Astrocyte (in vitro differentiated cells and primary cell): ENCODE measurements at regions not wholly inside any gene's neighbourhood (a gene's known extent, or its start where the extent isn't known, plus 50 kb on each side); places are given as distances from the start of the nearest gene placed in this dataset.

ENCODE experiments used
- EZH2 ChIP-seq: IDR thresholded peaks from 2 replicates; pipeline ENCODE4 v1.6.1; 2012; ENCODE audit warnings: mild to moderate bottlenecking, low read length, inconsistent platforms; ENCODE audit not compliant: insufficient read depth
- TF ChIP-seq, protein P1 (sequence below): IDR thresholded peaks from 2 replicates; pipeline ENCODE4 v1.5.1; 2011; ENCODE audit warnings: low read depth, mild to moderate bottlenecking, inconsistent platforms, low read length, moderate library complexity; ENCODE audit not compliant: insufficient read depth

GRCh38 chr15:91593653-91594052 is 259.9 kb upstream of the SLCO3A1 start:
- TF ChIP-seq, protein P1, sequence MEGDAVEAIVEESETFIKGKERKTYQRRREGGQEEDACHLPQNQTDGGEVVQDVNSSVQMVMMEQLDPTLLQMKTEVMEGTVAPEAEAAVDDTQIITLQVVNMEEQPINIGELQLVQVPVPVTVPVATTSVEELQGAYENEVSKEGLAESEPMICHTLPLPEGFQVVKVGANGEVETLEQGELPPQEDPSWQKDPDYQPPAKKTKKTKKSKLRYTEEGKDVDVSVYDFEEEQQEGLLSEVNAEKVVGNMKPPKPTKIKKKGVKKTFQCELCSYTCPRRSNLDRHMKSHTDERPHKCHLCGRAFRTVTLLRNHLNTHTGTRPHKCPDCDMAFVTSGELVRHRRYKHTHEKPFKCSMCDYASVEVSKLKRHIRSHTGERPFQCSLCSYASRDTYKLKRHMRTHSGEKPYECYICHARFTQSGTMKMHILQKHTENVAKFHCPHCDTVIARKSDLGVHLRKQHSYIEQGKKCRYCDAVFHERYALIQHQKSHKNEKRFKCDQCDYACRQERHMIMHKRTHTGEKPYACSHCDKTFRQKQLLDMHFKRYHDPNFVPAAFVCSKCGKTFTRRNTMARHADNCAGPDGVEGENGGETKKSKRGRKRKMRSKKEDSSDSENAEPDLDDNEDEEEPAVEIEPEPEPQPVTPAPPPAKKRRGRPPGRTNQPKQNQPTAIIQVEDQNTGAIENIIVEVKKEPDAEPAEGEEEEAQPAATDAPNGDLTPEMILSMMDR: no peak
- TF ChIP-seq EZH2: no peak
